ENCODE measurements at regions not wholly inside any gene's neighbourhood (a gene's known extent, or its start where the extent isn't known, plus 50 kb on each side); places are given as distances from the start of the nearest gene placed in this dataset.

GRCh38 chr16:66278111-66278531 is 88.4 kb upstream of the CDH5 start (continued):
- no peak for TF ChIP-seq CBX5 (IDR thresholded peaks at IDR 0.05; ENCODE audit: low read depth, low read length)
- no peak for TF ChIP-seq BACH1 (IDR thresholded peaks at IDR 0.05; ENCODE audit: low read length)

All from H1 (cell line).